GM12874 (cell line): ENCODE measurements at regions not wholly inside any gene's neighbourhood (a gene's known extent, or its start where the extent isn't known, plus 50 kb on each side); places are given as distances from the start of the nearest gene placed in this dataset.

ENCODE experiments used
- TF ChIP-seq, protein P1 (sequence below): IDR thresholded peaks from 2 replicates; pipeline ENCODE4 v1.5.1; 2011; ENCODE audit warnings: low read depth, mild to moderate bottlenecking, control low read depth, low read length, moderate library complexity; ENCODE audit not compliant: insufficient read depth

DNA sequence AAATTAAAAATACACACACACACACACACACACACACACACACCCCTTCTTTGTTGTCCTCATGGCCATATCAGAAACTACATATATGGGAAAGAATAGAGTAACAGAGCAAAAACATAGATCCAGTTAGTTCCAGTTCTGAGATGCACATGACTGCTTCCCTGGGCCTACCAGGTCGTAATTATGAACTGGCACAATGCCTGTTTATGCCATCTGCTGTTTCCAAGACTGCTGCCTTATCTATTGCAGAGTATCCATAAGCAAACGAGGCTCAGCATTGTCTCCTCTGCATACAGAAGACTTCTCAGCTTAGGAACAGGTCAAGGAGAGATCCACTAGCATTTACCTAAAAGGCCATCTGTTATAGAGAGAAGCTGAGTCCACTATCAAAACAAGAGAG lies 789.0 kb downstream of the TECRL start:
- TF ChIP-seq, protein P1, sequence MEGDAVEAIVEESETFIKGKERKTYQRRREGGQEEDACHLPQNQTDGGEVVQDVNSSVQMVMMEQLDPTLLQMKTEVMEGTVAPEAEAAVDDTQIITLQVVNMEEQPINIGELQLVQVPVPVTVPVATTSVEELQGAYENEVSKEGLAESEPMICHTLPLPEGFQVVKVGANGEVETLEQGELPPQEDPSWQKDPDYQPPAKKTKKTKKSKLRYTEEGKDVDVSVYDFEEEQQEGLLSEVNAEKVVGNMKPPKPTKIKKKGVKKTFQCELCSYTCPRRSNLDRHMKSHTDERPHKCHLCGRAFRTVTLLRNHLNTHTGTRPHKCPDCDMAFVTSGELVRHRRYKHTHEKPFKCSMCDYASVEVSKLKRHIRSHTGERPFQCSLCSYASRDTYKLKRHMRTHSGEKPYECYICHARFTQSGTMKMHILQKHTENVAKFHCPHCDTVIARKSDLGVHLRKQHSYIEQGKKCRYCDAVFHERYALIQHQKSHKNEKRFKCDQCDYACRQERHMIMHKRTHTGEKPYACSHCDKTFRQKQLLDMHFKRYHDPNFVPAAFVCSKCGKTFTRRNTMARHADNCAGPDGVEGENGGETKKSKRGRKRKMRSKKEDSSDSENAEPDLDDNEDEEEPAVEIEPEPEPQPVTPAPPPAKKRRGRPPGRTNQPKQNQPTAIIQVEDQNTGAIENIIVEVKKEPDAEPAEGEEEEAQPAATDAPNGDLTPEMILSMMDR, result no peak

DNA sequence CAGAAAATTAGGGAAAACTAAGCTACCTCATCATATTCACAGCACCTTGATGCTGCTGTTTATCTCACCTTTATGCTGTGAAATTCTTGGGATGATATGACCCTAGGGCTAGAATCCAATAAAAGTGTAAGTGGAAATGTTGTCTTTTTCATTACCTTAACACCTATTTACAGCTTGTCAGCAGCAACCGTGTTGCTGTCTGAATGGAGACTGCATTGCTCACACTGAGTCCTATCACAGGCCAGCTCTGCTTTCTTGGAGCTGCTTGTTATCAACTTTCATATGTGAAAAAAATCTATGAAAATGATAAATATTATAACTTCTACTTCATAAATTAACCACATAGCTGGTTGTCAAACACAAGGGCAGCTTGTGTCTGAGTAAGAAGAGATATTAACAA lies 789.5 kb downstream of the TECRL start:
- TF ChIP-seq, protein P1, result no peak

DNA sequence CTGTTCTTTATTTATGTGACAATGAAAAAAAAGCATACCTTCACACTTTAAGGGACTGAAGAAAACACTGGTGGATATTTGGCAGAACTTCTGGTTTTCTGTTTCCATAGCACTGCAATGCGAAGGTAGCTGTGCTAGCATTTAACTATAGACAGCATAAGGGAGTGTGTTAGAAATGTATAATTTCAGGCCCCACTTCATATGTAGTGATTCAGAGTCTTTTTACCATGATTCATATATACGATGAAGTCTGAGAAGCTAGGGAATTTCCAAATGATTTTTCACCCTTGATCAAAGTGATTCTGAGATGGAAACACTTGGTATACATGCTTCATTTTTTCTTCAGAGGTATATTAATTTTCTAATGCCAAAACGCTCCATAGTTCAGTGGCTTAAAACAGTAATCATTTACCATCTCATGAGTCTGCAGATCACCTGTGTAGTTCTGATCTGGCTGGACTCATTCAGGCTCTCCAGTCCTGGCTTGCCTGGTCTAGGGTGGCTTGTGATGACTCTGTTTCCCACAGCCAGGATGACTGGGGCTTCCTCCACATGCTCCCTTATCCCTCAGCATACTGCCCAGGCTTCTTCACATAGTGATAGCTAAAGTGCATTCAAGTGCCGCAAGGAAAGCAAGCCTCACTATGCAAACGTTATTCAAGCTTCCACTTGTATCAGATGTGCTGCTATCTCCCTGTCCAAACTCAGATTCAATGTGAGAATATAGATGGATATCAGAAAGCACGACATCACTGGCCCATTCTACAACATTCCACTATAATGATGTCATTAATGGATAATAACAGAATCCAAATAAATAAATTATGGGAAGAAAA lies 790.1 kb downstream of the TECRL start:
- TF ChIP-seq, protein P1, result no peak

DNA sequence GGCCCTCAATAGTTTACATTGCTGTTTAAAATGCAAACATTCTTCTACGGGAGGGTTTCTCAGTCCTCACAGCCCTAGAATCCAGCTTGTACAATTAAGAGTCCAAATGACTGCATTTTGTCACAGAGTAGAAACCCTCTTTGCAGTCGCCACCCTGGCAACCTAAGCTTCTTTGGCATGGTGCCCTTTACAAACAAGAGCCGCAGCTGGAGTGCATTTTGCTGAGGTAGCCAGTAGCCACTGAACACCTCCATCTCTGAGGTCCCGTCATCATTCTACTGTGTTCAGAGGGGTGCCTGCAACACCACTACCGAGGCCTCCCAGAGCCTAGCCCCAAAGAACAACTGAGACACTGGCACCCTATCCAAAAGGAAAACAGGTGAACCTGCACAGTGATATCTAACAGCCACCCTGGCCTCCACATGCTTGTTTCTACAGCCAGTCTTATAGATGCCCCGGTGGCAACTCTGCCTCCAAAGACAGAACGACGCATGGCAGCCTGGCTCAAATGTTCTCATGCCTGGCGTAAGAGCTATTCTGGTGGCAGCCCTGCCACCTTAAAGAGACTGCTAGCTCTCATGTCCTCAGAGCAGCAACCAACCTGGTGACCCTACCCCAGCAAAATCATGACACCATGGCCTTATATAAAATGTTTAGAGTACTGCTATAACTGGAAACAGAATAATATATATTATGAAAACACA lies 801.9 kb downstream of the TECRL start:
- TF ChIP-seq, protein P1, result no peak

DNA sequence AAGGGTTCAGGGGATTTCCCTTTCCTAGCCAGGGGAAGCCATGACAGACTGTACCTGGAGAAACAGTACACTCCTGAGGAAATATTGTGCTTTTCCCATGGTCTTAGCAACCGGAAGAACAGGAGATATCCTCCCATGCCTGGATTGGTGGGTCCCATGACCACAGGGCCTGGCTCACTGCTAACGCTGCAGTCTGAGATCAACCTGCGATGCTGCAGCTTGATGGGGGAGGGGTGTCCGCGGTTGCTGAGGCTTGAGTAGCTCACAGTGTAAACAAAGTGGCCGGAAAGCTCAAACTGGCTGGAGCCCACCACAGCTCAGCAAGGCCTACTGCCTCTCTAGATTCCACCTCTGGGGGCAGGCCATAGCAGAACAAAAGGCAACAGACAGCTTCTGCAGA lies 819.5 kb downstream of the TECRL start:
- TF ChIP-seq, protein P1, result no peak

DNA sequence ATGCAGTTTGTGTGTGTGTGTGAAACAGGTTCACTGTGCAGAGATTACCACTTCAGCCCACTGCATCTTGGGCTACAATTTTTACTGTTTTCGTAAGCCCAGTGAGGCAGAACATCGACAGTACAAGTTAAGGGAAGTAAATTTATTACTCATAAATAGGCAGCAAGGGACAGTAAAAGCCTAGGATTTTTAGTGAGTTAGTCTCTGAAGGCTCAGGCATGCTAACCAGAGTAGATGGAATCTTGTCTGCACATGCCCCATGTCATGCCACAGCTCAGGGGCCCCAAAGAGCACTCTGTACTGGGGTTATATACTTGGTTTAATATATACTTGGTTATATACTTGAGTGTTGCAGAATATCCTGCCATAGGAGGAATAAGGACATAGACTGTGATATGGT lies 825.7 kb downstream of the TECRL start:
- TF ChIP-seq, protein P1, result no peak

DNA sequence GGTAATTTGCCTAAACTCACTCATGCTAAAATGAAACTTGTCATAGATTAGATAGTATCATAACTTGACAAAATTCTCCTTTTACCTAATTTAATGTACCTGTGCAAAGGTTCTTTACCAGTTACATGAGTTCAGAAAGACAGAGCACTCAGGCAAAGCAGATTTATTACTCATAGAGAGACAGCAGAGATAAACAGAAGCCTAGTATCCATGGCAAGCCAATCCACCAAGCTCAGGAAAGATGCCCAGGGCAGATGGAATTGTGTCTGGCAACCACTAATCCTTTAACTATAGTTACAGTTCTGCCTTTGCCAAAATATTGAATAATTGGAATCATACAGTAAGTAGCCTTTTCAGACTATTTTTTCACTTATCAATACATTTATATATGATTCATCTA lies 826.2 kb downstream of the TECRL start:
- TF ChIP-seq, protein P1, result no peak
